ENCODE measurements at regions not wholly inside any gene's neighbourhood (a gene's known extent, or its start where the extent isn't known, plus 50 kb on each side); places are given as distances from the start of the nearest gene placed in this dataset.

- no peaks in the 10 kb centered on the region for H3K9me3 ChIP-seq (ENCODE audit: low read depth, low read length, poor library complexity, severe bottlenecking)
- no peaks in the 10 kb centered on the region for H3K27me3 ChIP-seq (replicated peaks; ENCODE audit: insufficient read depth, low read depth, low read length, poor library complexity)
- ChIA-PET CTCF (no interaction called here), POLR2A (ENCODE audit: low non-redundant PET) (no interaction called here)
- no peak for TF ChIP-seq EZH2 (IDR thresholded peaks at IDR 0.05; ENCODE audit: borderline replicate concordance, low read depth, low read length, poor library complexity, severe bottlenecking)
- TF ChIP-seq CTCF (conservative IDR thresholded peaks at IDR 0.05; ENCODE audit: low read depth, low read length): no peak
- intact Hi-C loops (cut with micrococcal nuclease; ENCODE audit: unreplicated experiment): no loop called here
- H3K36me3 ChIP-seq (ENCODE audit: insufficient read depth, low read length, poor library complexity, severe bottlenecking): no peaks in the 10 kb centered on the region
- H3K27ac ChIP-seq (ENCODE audit: low read depth, low read length, poor library complexity, severe bottlenecking): no peak overlapping the region
- H3K4me1 ChIP-seq (ENCODE audit: insufficient read depth, low read length, poor library complexity, severe bottlenecking): no peaks in the 10 kb centered on the region
- H3K4me3 ChIP-seq (ENCODE audit: low read depth, low read length, poor library complexity, severe bottlenecking): no peak overlapping the region
- DNase-seq (ENCODE audit: low spot score): no peak
- BruUV-seq (replicated peaks): no TSS peak
These were observed 402.7 kb downstream of the TBC1D4 start for GRCh38 chr13:75079226-75079625.

- CTCF ChIA-PET: interaction anchor here (0.5 kb wide), 1 partner anchor 1339 kb away, joined by 8 read pairs; no protein-coding TSS in a partner anchor
These were observed 405.5 kb downstream of the TBC1D4 start for GRCh38 chr13:75076476-75076875.

GRCh38 chr13:75073786-75074185 is 408.2 kb downstream of the TBC1D4 start:
- Histone ChIP-seq H3K36me3 (ENCODE audit: insufficient read depth, low read length, poor library complexity, severe bottlenecking) (no peaks in the 10 kb centered on the region), H3K4me1 (ENCODE audit: insufficient read depth, low read length, poor library complexity, severe bottlenecking) (no peaks in the 10 kb centered on the region), H3K27ac (ENCODE audit: low read depth, low read length, poor library complexity, severe bottlenecking) (no peak overlapping the region), H3K27me3 (replicated peaks; ENCODE audit: insufficient read depth, low read depth, low read length, poor library complexity) (no peaks in the 10 kb centered on the region), H3K9me3 (ENCODE audit: low read depth, low read length, poor library complexity, severe bottlenecking) (no peaks in the 10 kb centered on the region), H3K4me3 (ENCODE audit: low read depth, low read length, poor library complexity, severe bottlenecking) (no peak overlapping the region)
- ChIA-PET CTCF (no interaction called here), POLR2A (ENCODE audit: low non-redundant PET) (no interaction called here)
- no TSS peak for BruUV-seq (replicated peaks)
- no peak for DNase-seq (ENCODE audit: low spot score)
- TF ChIP-seq EZH2 (IDR thresholded peaks at IDR 0.05; ENCODE audit: borderline replicate concordance, low read depth, low read length, poor library complexity, severe bottlenecking) (no peak), CTCF (conservative IDR thresholded peaks at IDR 0.05; ENCODE audit: low read depth, low read length) (no peak)
- intact Hi-C loops (cut with micrococcal nuclease; ENCODE audit: unreplicated experiment): no loop called here

More at GRCh38 chr13:75076476-75076875, 405.5 kb downstream of the TBC1D4 start:
- Histone ChIP-seq H3K4me3 (ENCODE audit: low read depth, low read length, poor library complexity, severe bottlenecking) (no peak overlapping the region), H3K4me1 (ENCODE audit: insufficient read depth, low read length, poor library complexity, severe bottlenecking) (no peaks in the 10 kb centered on the region), H3K9me3 (ENCODE audit: low read depth, low read length, poor library complexity, severe bottlenecking) (no peaks in the 10 kb centered on the region), H3K27me3 (replicated peaks; ENCODE audit: insufficient read depth, low read depth, low read length, poor library complexity) (no peaks in the 10 kb centered on the region), H3K36me3 (ENCODE audit: insufficient read depth, low read length, poor library complexity, severe bottlenecking) (no peaks in the 10 kb centered on the region), H3K27ac (ENCODE audit: low read depth, low read length, poor library complexity, severe bottlenecking) (no peak overlapping the region)
- DNase-seq (ENCODE audit: low spot score): no peak
- BruUV-seq (replicated peaks): no TSS peak
- TF ChIP-seq CTCF (conservative IDR thresholded peaks at IDR 0.05; ENCODE audit: low read depth, low read length) (no peak), EZH2 (IDR thresholded peaks at IDR 0.05; ENCODE audit: borderline replicate concordance, low read depth, low read length, poor library complexity, severe bottlenecking) (no peak)
- POLR2A ChIA-PET (ENCODE audit: low non-redundant PET): no interaction called here
- intact Hi-C loops (cut with micrococcal nuclease; ENCODE audit: unreplicated experiment): no loop called here
